NB4 (cell line): ENCODE measurements at regions not wholly inside any gene's neighbourhood (a gene's known extent, or its start where the extent isn't known, plus 50 kb on each side); places are given as distances from the start of the nearest gene placed in this dataset.

Experiments
- CTCF ChIP-seq: IDR thresholded peaks from one replicate; pipeline ENCODE4 v1.5.1; 2012; ENCODE audit warnings: low read depth, low read length
- MAX ChIP-seq: IDR thresholded peaks from 2 replicates; pipeline ENCODE4 v1.6.1; 2011; ENCODE audit warnings: low read depth, low read length
- MYC ChIP-seq: IDR thresholded peaks from 2 replicates; pipeline ENCODE4 v1.6.1; 2011; ENCODE audit warnings: low read depth, low read length
- POLR2A ChIP-seq: IDR thresholded peaks from 2 replicates; pipeline ENCODE4 v1.6.1; 2011; ENCODE audit warnings: mild to moderate bottlenecking; ENCODE audit not compliant: insufficient read length; ENCODE audit errors: extremely low read depth

GRCh38 chr1:55768327-55768952 is 553.3 kb upstream of the USP24 start:
- TF ChIP-seq CTCF (no peak), POLR2A (no peak), MAX (no peak), MYC (no peak)
